ENCODE measurements at regions not wholly inside any gene's neighbourhood (a gene's known extent, or its start where the extent isn't known, plus 50 kb on each side); places are given as distances from the start of the nearest gene placed in this dataset.
"Not testable (repeated sequence)": the region's sequence is repeated elsewhere in the genome, so short reads cannot be mapped to it uniquely, and the experiment has no call there.

DNA sequence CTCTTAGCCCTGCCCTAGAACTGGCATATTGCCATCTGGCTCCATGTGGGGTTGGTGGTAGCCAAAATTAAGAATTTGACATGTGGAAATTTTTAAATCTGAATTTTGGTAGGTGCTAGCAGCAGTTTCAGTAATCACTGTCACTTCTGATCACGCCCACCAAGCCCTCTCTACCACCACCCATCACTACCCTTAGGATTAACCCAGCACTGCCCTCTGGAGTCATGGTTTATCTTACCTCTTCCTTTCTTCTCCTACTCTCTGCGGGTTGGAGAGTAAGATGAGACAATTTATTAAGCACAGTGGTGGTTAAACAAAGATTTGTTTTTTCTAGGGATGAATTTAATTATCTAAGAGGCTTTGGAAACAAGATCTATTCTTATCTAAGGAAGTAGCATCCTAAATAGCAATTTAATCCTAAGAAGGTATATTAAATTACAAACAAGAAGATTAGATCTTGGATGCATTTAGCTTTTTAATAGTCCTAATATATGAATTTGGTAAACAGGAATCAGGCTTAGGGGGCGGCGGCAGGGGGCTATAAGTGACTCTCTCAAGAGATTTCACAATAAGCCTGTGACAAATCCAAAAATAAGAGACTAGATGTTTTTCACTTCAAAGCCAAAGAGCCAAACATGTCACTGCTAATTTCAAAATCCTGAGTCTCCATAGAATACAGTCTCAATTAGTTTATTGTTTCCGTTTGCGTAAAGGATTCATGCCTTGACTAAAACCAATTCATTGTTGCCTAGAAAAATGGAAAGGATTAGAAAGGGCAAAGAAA is 498.4 kb upstream of the UBE2E2 start:
- Histone ChIP-seq H2AFZ (ENCODE audit: low read depth) (no peak overlapping the region), H3F3A (replicated peaks; ENCODE audit: insufficient read depth) (no peaks in the 10 kb centered on the region), H3K27me3 (ENCODE audit: insufficient read depth) (no peaks in the 10 kb centered on the region), H4K20me1 (ENCODE audit: insufficient read depth) (no peaks in the 10 kb centered on the region), H3K79me2 (ENCODE audit: insufficient read depth) (no peaks in the 10 kb centered on the region), H3K9me2 (no peaks in the 10 kb centered on the region), H3K9me3 (no peaks in the 10 kb centered on the region), H3K36me3 (replicated peaks in 1 of 2; ENCODE audit: control insufficient read depth in 1 of 2, insufficient read depth in 2 of 2, low read length in 1 of 2) (no peaks in the 10 kb centered on the region), H3K4me2 (no peak overlapping the region), H3K4me1 (ENCODE audit: control insufficient read depth in 1 of 2, insufficient read depth in 2 of 2, low read depth in 1 of 2, low read length in 1 of 2) (no peaks in the 10 kb centered on the region), H3K4me3 (ENCODE audit: low read depth in 2 of 2, low read length in 1 of 2) (no peak overlapping the region), H3K9ac (no peak overlapping the region), H3K27ac (ENCODE audit: low read depth in 2 of 2, low read length in 1 of 2) (no peak overlapping the region)
- CTCF ChIA-PET = no interaction called here
- WGBS (ENCODE audit: low lambda C conversion rate) = 51% methylated on average over 6 of the region's 6 CpGs
- TF ChIP-seq EP300 (IDR thresholded peaks at IDR 0.05; ENCODE audit: borderline replicate concordance in 1 of 2, low read depth in 1 of 2, low read length in 1 of 2) (no peak), FOSL2 (IDR thresholded peaks at IDR 0.05; ENCODE audit: borderline replicate concordance, low read depth) (no peak), REST (IDR thresholded peaks at IDR 0.05; ENCODE audit: low read depth, low read length) (no peak), TAF1 (IDR thresholded peaks at IDR 0.05; ENCODE audit: borderline replicate concordance, low read depth, low read length) (no peak), EZH2phosphoT487 (IDR thresholded peaks at IDR 0.05; ENCODE audit: borderline replicate concordance, low read depth) (no peak), RFX5 (IDR thresholded peaks at IDR 0.05; ENCODE audit: low read length) (no peak), CHD2 (IDR thresholded peaks at IDR 0.05; ENCODE audit: low read length, partially characterized antibody) (no peak), POLR2AphosphoS5 (IDR thresholded peaks at IDR 0.05; ENCODE audit: low read depth, low read length) (no peak)
- TF ChIP-seq, protein P1, sequence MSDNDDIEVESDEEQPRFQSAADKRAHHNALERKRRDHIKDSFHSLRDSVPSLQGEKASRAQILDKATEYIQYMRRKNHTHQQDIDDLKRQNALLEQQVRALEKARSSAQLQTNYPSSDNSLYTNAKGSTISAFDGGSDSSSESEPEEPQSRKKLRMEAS (IDR thresholded peaks at IDR 0.05; ENCODE audit: low read depth) = no peak
- TF ChIP-seq, protein P2, sequence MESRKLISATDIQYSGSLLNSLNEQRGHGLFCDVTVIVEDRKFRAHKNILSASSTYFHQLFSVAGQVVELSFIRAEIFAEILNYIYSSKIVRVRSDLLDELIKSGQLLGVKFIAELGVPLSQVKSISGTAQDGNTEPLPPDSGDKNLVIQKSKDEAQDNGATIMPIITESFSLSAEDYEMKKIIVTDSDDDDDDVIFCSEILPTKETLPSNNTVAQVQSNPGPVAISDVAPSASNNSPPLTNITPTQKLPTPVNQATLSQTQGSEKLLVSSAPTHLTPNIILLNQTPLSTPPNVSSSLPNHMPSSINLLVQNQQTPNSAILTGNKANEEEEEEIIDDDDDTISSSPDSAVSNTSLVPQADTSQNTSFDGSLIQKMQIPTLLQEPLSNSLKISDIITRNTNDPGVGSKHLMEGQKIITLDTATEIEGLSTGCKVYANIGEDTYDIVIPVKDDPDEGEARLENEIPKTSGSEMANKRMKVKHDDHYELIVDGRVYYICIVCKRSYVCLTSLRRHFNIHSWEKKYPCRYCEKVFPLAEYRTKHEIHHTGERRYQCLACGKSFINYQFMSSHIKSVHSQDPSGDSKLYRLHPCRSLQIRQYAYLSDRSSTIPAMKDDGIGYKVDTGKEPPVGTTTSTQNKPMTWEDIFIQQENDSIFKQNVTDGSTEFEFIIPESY (IDR thresholded peaks at IDR 0.05; ENCODE audit: borderline replicate concordance, low read depth) = no peak
- DNase-seq = no peak
- POLR2A ChIA-PET = no interaction called here

- CTCF ChIA-PET; H3K9me3 ChIP-seq; H3K9ac ChIP-seq; H3K4me2 ChIP-seq; DNase-seq; H3K27me3 ChIP-seq (ENCODE audit: insufficient read depth); H3K27ac ChIP-seq (ENCODE audit: low read depth in 2 of 2, low read length in 1 of 2); H3K9me2 ChIP-seq; H3K79me2 ChIP-seq (ENCODE audit: insufficient read depth); H3K36me3 ChIP-seq (replicated peaks in 1 of 2; ENCODE audit: control insufficient read depth in 1 of 2, insufficient read depth in 2 of 2, low read length in 1 of 2); H4K20me1 ChIP-seq (ENCODE audit: insufficient read depth); H3F3A ChIP-seq (replicated peaks; ENCODE audit: insufficient read depth); POLR2A ChIA-PET; H2AFZ ChIP-seq (ENCODE audit: low read depth); H3K4me3 ChIP-seq (ENCODE audit: low read depth in 2 of 2, low read length in 1 of 2); H3K4me1 ChIP-seq (ENCODE audit: control insufficient read depth in 1 of 2, insufficient read depth in 2 of 2, low read depth in 1 of 2, low read length in 1 of 2): not testable (repeated sequence)
- WGBS (ENCODE audit: low lambda C conversion rate) = 80% methylated on average over 5 of the region's 10 CpGs
These were observed 496.2 kb upstream of the UBE2E2 start for GRCh38 chr3:22706922-22707321.

All from SK-N-SH (cell line).